ENCODE measurements at regions not wholly inside any gene's neighbourhood (a gene's known extent, or its start where the extent isn't known, plus 50 kb on each side); places are given as distances from the start of the nearest gene placed in this dataset.
A peak's percentile ranks its signal among the peaks of the same experiment; 100 is the strongest.

- intact Hi-C loops (cut with DNase I): no loop called here
- no peak for DNase-seq
These were observed 655.0 kb upstream of the LCORL start for GRCh38 chr4:18676526-18676915.

DNA sequence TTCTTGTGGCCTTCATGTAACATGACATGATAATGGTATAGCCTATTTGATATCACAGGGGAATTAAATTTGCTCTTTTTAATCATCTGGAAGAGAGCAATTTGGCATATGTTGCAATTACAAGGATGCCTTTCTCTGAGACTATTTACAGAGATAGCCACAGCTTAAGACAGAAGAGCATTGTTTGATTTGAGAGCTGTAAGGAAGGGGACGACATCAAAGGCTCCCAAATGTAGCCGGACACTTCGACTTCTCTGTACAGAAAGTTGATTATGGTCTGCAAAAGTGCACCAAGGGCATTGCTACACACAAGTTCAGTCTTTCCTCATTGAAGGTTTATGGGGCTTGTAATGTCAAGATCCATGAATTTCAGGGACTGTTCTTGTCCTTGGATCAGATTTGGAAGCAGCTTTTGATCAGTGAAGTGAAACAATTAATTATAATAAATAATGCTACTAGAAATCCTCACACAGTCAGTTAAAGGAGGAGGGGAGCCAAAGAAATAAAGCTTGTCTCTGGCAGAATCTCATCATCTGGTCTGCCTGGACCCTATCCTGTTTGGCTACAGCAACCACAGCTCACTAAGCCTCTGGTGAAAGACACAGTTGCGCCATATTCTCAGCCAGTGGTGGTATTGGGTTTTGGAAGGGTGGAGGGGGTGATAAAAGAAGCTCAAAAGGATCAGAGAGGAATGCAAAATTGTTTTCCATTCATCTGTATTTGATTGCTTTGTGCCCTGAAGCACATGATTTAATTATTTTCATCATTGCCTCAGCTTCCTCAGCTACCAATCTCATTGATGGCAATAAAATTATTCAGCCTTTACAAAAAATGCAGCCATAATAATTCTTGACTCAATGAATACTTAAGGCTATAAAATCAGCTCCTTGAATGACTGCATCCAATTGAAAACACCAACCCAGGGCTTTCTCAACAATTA is 654.3 kb upstream of the LCORL start:
- intact Hi-C loops (cut with DNase I): no loop called here
- DNase-seq: no peak

- intact Hi-C loops (cut with DNase I): no loop called here
- no peak for DNase-seq
These were observed 648.5 kb upstream of the LCORL start for GRCh38 chr4:18670034-18670433.

- DNase-seq: peak in 28 of 42 donors; percentile 8 to 80 (median 38)
- intact Hi-C loops (cut with DNase I): no loop called here
These were observed 647.8 kb upstream of the LCORL start for GRCh38 chr4:18669390-18669789.

DNA sequence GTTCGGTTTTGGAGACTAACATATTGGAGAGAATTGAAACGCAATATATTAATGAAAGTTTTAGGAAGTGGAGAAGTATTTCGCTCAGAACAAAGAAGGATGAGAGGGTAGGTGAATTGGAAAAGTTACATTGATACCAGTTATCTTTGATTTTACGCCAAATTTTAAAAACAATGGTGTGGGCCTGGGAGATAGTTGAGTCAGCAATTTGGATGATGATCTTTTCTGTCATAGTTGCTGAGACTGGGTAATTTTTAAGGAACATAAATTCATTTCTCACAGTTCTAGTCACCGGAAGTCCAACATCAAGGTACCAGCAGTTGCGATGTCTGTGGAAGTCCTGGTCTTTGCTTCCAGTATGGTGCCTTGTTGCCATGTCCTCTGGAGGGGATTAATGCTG is 644.8 kb upstream of the LCORL start:
- DNase-seq: no peak
- intact Hi-C loops (cut with DNase I): no loop called here

DNA sequence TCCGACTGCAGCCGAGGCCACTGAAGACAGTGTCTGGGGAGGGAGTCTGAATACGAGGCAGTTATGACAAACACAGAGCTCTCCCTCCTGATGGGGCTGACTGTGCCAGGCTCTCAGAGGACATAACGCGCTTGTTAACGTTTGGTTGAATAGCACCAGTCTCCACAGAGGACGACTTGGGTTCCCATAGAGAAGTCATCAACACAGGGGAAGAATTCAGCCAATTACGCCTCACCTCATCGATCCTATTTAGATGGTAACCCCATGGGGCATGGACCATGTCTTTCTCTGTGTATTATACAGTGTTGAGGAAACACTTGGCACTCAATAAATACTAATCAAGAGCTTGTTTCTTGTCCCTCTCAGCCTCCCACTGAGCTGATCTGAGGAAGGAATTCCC is 642.6 kb upstream of the LCORL start:
- intact Hi-C loops (cut with DNase I): no loop called here

DNA sequence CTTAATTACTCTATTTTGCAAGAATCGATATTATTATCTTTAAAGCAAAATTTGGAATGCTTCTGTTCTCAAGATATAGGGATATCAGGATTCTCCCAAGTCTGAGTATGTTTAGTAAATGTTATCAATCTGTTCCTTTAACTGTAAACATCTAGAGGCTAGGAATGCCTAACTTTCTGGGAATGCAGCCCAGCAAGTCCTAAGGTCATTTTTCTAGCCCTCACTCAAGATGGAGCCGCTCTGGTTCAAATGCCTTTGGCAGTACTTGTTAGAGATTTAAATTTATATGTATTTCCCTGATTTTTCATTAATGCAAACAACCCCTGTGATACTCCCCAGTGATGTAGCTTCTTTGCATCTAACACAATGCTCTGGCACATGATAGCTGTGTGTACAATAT is 623.8 kb upstream of the LCORL start:
- intact Hi-C loops (cut with DNase I): no loop called here
- no peak for DNase-seq

More for the DNA sequence above, 642.6 kb upstream of the LCORL start:
- DNase-seq: peak in 29 of 42 donors; percentile 3 to 67 (median 29)

DNA sequence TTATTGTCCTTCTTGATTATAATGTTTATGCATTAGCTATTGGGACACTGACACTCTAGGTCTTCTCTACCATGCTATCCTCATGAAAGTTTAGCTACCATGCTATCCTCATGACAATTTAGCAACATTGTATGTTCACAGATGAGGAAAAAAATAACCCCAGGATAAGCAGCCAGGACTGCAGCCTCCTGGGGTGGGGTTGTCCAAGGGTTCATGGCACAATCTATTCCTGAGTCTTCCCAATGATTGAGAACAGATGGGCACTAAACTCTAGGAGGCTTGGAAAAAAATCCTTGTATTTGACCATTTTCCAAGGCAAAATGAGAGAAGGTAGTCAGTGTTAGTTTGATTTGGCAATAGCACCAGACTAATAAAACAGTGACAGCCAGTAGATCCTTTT is 619.8 kb upstream of the LCORL start:
- DNase-seq: no peak
- intact Hi-C loops (cut with DNase I): no loop called here

DNA sequence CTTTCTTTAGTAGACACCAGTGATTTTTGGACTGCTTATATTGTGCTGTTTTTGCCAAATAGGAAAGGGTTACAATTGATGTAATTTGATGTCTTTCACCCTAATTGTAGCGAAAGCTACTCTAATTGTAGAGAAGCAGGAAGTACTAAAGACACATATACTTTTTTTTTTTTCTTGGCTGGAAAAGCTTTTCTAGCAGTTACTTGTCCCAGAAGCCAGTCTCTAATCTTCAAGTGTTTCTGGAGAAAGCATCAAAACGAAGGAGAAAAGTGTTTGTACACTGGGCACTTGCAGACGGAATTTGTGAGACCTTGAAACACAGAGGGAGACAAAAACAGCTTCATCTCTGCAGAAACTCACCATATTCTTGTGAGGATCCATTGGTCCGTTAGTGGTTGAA is 616.5 kb upstream of the LCORL start:
- no peak for DNase-seq
- intact Hi-C loops (cut with DNase I): no loop called here

DNA sequence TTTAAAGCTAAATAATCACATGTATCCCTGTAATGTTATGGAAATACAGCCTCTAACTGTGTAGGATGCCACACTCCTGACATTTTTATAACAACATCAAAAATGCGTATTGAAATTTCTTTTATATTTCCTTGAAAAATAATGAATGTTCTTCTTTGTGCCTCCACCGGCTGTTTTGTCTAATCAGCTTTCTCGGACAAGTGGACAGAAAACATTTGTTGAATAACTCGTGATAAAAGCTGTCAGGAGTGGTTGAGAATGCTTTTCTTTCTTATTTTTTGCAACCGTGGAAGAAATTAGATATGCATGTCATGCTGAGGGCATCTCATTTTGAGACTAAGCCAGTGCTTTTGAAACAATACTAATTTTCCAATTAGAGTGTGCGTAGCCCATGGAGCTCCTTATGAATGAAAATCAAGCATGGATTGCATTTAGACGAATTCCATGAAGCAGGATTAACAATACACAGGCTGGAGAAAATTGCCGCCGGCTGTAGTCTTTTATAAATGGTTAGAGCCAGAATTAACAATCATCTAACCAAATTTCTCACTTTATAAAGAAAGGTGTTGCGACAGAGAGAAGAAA is 614.5 kb upstream of the LCORL start:
- intact Hi-C loops (cut with DNase I): no loop called here

DNA sequence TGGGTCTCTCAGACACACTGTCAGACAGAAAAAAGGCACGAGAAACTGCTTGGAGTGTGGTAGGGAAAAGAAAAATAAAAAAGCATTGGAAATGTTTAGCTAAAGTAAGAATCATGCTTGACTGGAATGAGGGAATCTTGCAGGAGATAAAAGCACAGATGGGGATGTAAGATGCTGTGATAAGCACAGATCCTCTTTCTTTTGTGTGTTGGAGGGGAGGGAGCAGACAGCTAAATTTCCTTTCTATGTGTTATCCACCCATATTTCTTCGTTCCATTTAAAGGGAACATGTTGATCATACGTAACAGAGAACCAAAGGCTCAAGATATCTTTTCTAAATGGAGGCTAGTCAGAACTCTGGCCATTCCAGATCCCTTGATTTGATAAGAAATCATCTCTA is 614.0 kb upstream of the LCORL start:
- DNase-seq: no peak
- intact Hi-C loops (cut with DNase I): no loop called here

More for the DNA sequence above, 614.5 kb upstream of the LCORL start:
- DNase-seq: no peak

DNA sequence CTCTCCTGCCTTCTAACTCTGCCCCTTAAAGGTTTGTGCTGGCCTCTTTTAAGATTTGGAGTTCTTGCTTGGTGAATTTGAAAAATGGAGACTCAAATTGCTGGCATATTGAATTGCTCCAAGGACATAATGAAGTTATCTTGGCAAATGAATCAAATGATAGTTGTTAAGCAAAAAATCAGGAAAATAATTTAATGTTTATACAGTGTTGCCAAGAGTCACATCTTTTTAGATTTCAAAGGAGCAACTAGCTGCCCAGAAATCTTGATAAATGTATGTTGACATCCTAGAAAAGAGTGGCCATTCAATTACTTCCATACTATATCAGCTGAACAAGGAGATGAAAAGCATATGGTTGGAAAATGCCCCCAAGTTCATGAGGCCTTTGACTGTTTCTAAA is 610.0 kb upstream of the LCORL start:
- intact Hi-C loops (cut with DNase I): no loop called here
- DNase-seq: no peak

DNA sequence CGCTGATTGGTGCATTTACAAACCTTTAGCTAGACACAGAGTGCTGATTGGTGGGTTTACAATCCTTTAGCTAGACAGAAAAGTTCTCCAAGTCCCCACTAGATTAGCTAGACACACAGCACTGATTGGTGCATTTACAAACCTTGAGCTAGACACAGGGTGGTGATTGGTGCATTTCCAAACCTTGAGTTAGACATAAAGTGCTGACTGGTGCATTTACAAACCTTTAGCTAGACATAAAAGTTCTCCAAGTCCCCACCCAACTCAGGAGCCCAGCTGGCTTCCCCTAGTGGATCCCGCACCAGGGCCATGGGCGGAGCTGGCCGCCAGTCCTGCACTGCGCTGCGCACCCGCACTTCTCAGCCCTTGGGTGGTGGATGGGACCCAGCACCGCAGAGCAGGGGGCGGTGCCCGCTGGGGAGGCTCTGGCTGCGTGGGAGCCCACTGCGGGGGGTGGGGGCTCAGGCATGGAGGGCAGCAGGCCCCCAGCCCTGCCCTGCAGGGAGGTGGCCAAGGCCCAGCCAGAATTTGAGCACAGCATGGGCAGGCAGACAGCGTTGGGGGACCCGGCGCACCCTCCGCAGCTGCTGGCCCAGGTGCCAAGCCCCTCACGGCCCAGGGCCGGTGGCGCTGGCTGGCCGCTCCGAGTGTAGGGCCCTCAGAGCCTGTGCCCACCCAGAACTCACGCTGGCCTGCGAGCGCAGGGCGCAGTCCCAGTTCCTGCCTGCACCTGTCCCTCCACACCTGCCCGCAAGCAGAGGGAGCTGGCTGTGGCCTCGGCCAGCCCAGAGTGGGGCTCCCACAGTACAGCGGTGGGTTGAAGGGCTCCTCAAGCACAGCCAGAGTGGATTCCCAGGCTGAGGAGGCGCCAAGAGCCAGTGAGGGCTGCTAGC is 608.9 kb upstream of the LCORL start:
- DNase-seq: no peak
- intact Hi-C loops (cut with DNase I): no loop called here

DNA sequence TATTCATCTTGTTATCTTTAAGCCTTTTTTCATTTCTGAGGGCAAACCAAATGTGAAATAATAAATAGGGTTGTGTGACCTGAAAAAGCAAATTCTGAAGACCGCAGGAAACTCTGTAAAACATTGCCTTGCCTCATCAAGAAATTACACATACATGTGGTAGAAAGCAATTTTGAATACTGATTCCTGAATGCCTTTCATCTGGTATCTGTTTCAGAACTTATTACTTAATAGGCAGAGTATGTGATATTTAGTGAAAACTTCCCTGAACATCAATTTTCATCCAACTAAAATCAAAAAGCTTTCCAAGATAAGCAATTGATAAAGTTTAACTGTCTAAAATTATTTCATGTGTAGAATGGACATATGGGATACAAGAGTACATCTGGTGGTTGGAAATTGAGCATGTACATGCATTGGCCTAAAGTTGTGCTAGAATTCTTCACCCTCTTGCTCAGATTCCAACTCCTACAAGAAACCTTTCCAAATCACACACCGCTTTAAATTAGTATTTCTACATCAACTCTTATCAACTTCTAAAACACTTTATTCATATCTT is 606.0 kb upstream of the LCORL start:
- no peak for DNase-seq
- intact Hi-C loops (cut with DNase I): no loop called here

- intact Hi-C loops (cut with DNase I): no loop called here
- no peak for DNase-seq
These were observed 605.4 kb upstream of the LCORL start for GRCh38 chr4:18626996-18627395.

- no peak for DNase-seq
- intact Hi-C loops (cut with DNase I): no loop called here
These were observed 604.8 kb upstream of the LCORL start for GRCh38 chr4:18626366-18626765.

DNA sequence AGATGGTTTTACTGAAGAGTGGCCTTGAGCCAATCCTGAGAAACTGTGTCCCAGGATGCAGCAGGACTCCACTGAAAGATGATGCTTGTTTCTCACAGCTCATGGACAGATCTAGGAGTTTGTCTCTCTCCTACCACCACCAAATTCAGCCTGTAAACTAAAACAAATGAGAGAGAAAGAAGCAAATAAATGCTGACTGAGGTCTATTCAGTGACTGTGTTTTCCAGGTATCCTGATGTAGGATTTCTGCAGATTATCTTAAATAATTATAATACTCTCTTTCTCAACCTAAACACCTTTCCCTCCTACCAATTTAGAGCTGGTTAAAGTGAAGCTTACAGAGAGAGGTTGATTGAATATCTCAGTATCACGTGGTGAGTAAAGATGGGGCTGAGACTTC is 599.6 kb upstream of the LCORL start:
- DNase-seq: no peak

DNA sequence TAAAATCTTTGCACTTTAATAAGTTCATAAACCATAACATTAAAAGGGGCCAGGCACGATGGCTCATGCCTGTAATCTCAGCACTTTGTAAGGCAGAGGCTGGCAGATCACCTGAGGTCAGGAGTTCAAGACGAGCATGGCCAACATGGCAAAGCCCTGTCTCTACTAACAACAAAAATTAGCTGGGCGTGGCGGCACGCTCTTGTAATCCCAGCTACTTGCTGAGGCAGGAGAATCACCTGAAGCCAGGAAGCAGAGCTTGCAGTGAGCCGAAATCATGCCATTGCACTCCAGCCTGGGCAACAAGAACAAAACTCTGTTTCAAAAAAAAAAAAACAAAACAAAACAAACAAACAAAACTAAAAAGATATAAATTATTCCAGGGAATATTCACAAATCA is 595.2 kb upstream of the LCORL start:
- intact Hi-C loops (cut with DNase I): no loop called here
- DNase-seq: no peak

More for the DNA sequence above, 599.6 kb upstream of the LCORL start:
- intact Hi-C loops (cut with DNase I): no loop called here

DNA sequence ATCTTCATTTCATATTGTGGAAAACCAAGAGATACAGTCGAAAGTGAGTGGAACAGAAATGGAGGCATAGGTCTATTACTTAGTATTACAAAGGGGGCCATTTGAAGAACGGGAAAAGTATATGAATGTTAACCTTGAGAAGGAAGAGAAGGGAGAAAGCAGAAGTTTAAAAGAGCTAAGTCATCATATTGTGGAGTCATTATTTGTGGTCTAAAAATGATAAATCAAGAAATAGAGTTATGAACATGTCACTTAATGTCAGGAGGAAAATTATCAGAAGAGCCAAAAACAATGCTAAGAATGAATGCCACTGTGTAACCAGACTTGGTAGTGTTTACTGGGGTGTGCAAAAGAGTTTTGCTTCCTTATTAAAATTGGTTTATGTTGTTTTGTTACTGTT is 589.5 kb upstream of the LCORL start:
- intact Hi-C loops (cut with DNase I): no loop called here
- DNase-seq: no peak

All from head of caudate nucleus (tissue), 42 donors.